ENCODE measurements at regions not wholly inside any gene's neighbourhood (a gene's known extent, or its start where the extent isn't known, plus 50 kb on each side); places are given as distances from the start of the nearest gene placed in this dataset.
"Not testable (repeated sequence)": the region's sequence is repeated elsewhere in the genome, so short reads cannot be mapped to it uniquely, and the experiment has no call there.

GRCh38 chr13:73304442-73304841, 245.6 kb downstream of the KLF5 start:
- Histone ChIP-seq H3K9me3 (no peaks in the 10 kb centered on the region), H3K27ac (no peak overlapping the region), H3K4me1 (no peaks in the 10 kb centered on the region), H3K27me3 (no peaks in the 10 kb centered on the region), H3K36me3 (no peaks in the 10 kb centered on the region), H3K4me3 (no peak overlapping the region)
- intact Hi-C loops (cut with DNase I), result no loop called here
- TF ChIP-seq CTCF (IDR thresholded peaks at IDR 0.05), result no peak
- no peak for DNase-seq (ENCODE audit: low spot score in 2 of 2)

- intact Hi-C loops (cut with DNase I), result no loop called here
- DNase-seq (ENCODE audit: low spot score in 2 of 2), result no peak
- no peak overlapping the region for H3K27ac ChIP-seq
Measured at GRCh38 chr13:73303851-73304250, 245.0 kb downstream of the KLF5 start.

DNA sequence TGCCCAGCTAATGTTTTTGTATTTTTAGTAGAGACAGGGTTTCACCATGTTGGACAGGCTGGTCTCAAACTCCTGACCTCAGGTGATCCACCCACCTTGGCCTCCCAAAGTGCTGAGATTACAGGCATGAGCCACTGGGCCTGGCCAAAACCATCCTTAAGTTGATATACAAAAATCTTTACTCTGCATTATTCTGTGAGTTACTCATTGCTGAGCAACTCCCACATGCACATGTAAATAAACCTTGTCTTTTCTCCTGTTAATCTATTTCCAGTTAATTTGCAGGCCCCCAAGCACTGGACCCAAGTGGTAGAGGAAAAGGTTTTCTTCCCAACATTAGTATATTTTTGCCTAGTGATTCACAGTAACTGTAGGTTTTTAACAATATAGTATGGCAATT, 242.8 kb downstream of the KLF5 start:
- intact Hi-C loops (cut with DNase I); H3K27me3 ChIP-seq; H3K27ac ChIP-seq: not testable (repeated sequence)

More at GRCh38 chr13:73303851-73304250, 245.0 kb downstream of the KLF5 start:
- Histone ChIP-seq H3K27me3 (no peaks in the 10 kb centered on the region), H3K36me3 (no peaks in the 10 kb centered on the region), H3K9me3 (no peaks in the 10 kb centered on the region), H3K4me3 (no peak overlapping the region), H3K4me1 (no peaks in the 10 kb centered on the region)
- TF ChIP-seq CTCF (IDR thresholded peaks at IDR 0.05), result no peak

DNA sequence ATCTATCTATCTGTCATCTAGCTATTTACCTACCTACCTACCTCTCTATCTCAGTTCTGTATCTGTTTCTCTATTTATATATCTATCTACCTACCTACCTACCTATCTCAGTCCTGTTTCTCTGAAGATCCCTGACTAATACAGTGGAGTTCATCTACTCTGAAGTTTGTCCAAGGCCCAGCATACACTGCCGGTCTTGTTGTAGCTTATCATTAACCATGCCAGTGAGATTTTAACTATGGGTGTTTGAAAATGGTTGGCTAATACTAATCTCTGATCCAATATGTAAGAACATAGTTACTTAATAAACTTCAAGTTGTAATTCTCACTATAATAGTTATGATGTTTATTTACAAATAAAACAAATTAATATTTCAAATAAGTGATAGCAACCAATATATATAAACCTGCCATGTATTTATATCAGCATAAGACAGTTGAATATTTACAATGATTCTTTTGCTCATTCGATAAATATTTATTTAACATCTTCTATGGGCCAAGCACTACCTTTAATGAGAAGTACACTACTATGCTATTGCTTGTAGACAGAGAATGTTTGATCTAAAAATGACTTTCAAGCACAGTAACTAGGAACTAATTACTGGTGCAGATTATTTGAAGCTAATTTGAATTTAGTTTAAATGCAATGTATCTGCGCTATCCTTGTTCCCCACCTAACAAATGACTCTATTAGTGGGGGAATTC, 242.1 kb downstream of the KLF5 start:
- intact Hi-C loops (cut with DNase I), result no loop called here
- H3K27ac ChIP-seq, result no peak overlapping the region
- H3K27me3 ChIP-seq, result no peaks in the 10 kb centered on the region
- H3K4me3 ChIP-seq, result no peak overlapping the region
- TF ChIP-seq CTCF (IDR thresholded peaks at IDR 0.05), result no peak
- no peaks in the 10 kb centered on the region for H3K9me3 ChIP-seq
- DNase-seq (ENCODE audit: low spot score in 2 of 2), result no peak
- no peaks in the 10 kb centered on the region for H3K36me3 ChIP-seq
- no peaks in the 10 kb centered on the region for H3K4me1 ChIP-seq

More for the DNA sequence above, 242.8 kb downstream of the KLF5 start:
- not testable (repeated sequence) for H3K4me1 ChIP-seq; H3K4me3 ChIP-seq; H3K36me3 ChIP-seq; H3K9me3 ChIP-seq; DNase-seq (ENCODE audit: low spot score in 2 of 2)

GRCh38 chr13:73299787-73300186, 241.0 kb downstream of the KLF5 start:
- Histone ChIP-seq H3K9me3 (no peaks in the 10 kb centered on the region), H3K4me1 (no peaks in the 10 kb centered on the region), H3K27ac (no peak overlapping the region), H3K27me3 (no peaks in the 10 kb centered on the region), H3K4me3 (no peak overlapping the region), H3K36me3 (no peaks in the 10 kb centered on the region)
- no peak for DNase-seq (ENCODE audit: low spot score in 2 of 2)
- intact Hi-C loops (cut with DNase I), result no loop called here
- no peak for TF ChIP-seq CTCF (IDR thresholded peaks at IDR 0.05)

DNA sequence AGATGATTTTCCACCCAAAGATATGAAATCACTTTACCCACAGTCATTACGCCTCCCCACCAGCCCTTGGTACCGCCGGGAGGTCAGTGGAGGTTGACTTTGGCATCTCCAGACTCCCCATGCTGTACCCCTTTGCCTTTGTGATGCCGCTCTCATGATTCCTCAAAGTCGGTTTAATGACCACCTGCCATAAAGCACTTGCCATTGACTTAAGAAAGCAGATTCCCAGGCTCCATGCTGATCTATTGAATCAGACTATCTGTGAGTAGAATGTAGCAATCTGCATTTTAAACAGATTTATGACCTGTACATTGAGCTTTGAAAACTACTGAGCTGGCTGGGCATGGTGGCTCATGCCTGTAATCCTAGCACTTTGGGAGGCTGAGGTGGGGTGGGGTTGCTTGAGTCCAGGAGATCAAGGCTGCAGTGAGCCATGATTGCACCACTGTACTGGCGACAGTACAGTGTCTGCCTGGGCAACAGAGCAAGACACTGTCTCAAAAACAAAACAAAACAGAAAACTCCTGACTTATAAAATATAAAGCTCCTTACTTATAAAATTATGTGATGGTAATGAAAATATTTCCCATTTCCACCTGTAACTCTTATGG, 235.2 kb downstream of the KLF5 start:
- intact Hi-C loops (cut with DNase I), result no loop called here
- Histone ChIP-seq H3K4me3 (no peak overlapping the region), H3K27me3 (no peaks in the 10 kb centered on the region), H3K4me1 (no peaks in the 10 kb centered on the region), H3K9me3 (no peaks in the 10 kb centered on the region), H3K36me3 (no peaks in the 10 kb centered on the region), H3K27ac (no peak overlapping the region)
- no peak for TF ChIP-seq CTCF (IDR thresholded peaks at IDR 0.05)
- no peak for DNase-seq (ENCODE audit: low spot score in 2 of 2)
